HepG2 (cell line): ENCODE measurements at regions not wholly inside any gene's neighbourhood (a gene's known extent, or its start where the extent isn't known, plus 50 kb on each side); places are given as distances from the start of the nearest gene placed in this dataset.
A peak's percentile ranks its signal among the peaks of the same experiment; 100 is the strongest.

Experiments used
- ATAC-seq: fragments of 200-7000 bp; cut with Tn5 transposase; 3 replicates; pipeline ENCODE4 v1.9.1; 2020; ENCODE audit warnings: mild to moderate bottlenecking, moderate library complexity
- BruUV-seq: library from RNA; stranded (reverse); fragments of 400-500 nt; replicated peaks from 2 replicates; lab custom pipeline; 2021; lab: Mats Ljungman, UMichigan
- CTCF ChIA-PET: fragments of 300-600 bp; formaldehyde crosslinking; extraction: SDS; loops from one replicate; lab custom pipeline; 2021; ENCODE audit warnings: low total read pairs, inconsistent platforms, low intra/inter-chr PET ratio; lab: Yijun Ruan, JAX
- POLR2A ChIA-PET: fragments of 350-600 bp; sonication (Branson Sonifier 250); formaldehyde crosslinking; loops from one replicate; lab custom pipeline; 2020; ENCODE audit warnings: antibody characterized with exemption, inconsistent platforms; lab: Yijun Ruan, JAX
- DNase-seq: peaks from one replicate; pipeline ENCODE4 v3.0.0-alpha.2; 2015; ENCODE audit warnings: low spot score
- FAIRE-seq: peaks from 3 replicates; lab custom pipeline; 2011; peaks lifted over from hg19 to GRCh38; lab: Jason Lieb, UNC
- H2AFZ ChIP-seq: one replicate; pipeline ENCODE4 v1.6.1; 2011; ENCODE audit warnings: low read length, inconsistent platforms
- H3K27ac ChIP-seq: fragments of 300-600 bp; 3 replicates; pipeline ENCODE4 v1.8.0; 2011; ENCODE audit warnings: mixed run types, mild to moderate bottlenecking, mixed read lengths, low read length, inconsistent platforms; ENCODE audit not compliant: insufficient read depth; ENCODE audit errors: extremely low read length
- H3K27me3 ChIP-seq, 2 experiments: fragments of 200-600 bp in 1 of 2; 2 replicates in 1 of 2; 3 replicates in 1 of 2; pipeline versions ENCODE4 v1.6.0 to v1.8.0; 2011; ENCODE audit warnings: low read length in 2 of 2, mild to moderate bottlenecking in 2 of 2, moderate library complexity in 2 of 2, inconsistent platforms in 1 of 2; ENCODE audit not compliant: insufficient read depth in 2 of 2, control insufficient read depth in 1 of 2
- H3K36me3 ChIP-seq, 2 experiments: fragments of 200-600 bp in 1 of 2; replicated peaks in 1 of 2; 2 replicates in 1 of 2; 3 replicates in 1 of 2; pipeline versions ENCODE4 v1.5.1 to v1.8.0; 2011; ENCODE audit warnings: low read length in 2 of 2, inconsistent platforms in 1 of 2; ENCODE audit not compliant: insufficient read depth in 2 of 2, control insufficient read depth in 1 of 2
- H3K4me1 ChIP-seq: 2 replicates; pipeline ENCODE4 v1.5.1; 2012; ENCODE audit warnings: low read length, inconsistent platforms; ENCODE audit not compliant: insufficient read depth
- H3K4me2 ChIP-seq: 2 replicates; pipeline ENCODE4 v1.6.0; 2011; ENCODE audit warnings: low read depth, low read length, inconsistent platforms
- H3K4me3 ChIP-seq, 3 experiments: fragments of 200-600 bp in 1 of 3; sonication (generic), shearing (Covaris generic) in 1 of 3; replicated peaks in 1 of 3; 2 replicates each; pipeline ENCODE4 v1.5.1; 2011 to 2016; ENCODE audit warnings: low read length in 3 of 3, inconsistent platforms in 2 of 3, low read depth in 2 of 3, mild to moderate bottlenecking in 2 of 3, control low read depth in 1 of 3, mixed read lengths in 1 of 3; ENCODE audit not compliant: insufficient read depth in 1 of 3
- H3K79me2 ChIP-seq: one replicate; pipeline ENCODE4 v1.6.1; 2011; ENCODE audit warnings: low read length, inconsistent platforms; ENCODE audit not compliant: insufficient read depth
- H3K9ac ChIP-seq: 2 replicates; pipeline ENCODE4 v1.6.0; 2011; ENCODE audit warnings: mild to moderate bottlenecking, low read depth, low read length, inconsistent platforms; ENCODE audit not compliant: insufficient read depth
- H3K9me3 ChIP-seq: 2 replicates; pipeline ENCODE4 v1.5.1; 2012; ENCODE audit warnings: mild to moderate bottlenecking, low read length
- H4K20me1 ChIP-seq: 2 replicates; pipeline ENCODE4 v1.6.0; 2011; ENCODE audit warnings: inconsistent platforms, mild to moderate bottlenecking, low read length, moderate library complexity; ENCODE audit not compliant: insufficient read depth
- ASH2L ChIP-seq: fragments of 300-600, 200-600 bp; sonication (generic); IDR thresholded peaks from 2 replicates; pipeline ENCODE4 v1.7.0; 2017; ENCODE audit warnings: low read depth, mild to moderate bottlenecking, moderate library complexity, mixed read lengths, low read length; ENCODE audit not compliant: insufficient read length
- ELF3 ChIP-seq: IDR thresholded peaks from 2 replicates; pipeline ENCODE4 v1.6.1; 2016; ENCODE audit warnings: missing genetic modification reagents, missing compliant biosample characterization
- HNRNPLL ChIP-seq: fragments of 200-400 bp; formaldehyde crosslinking; IDR thresholded peaks from 2 replicates; pipeline ENCODE4 v1.6.1; 2017; ENCODE audit warnings: mild to moderate bottlenecking, low read depth, low read length; ENCODE audit not compliant: poor library complexity, severe bottlenecking
- NFE2 ChIP-seq: sonication (generic); formaldehyde crosslinking; IDR thresholded peaks from 2 replicates; pipeline ENCODE4 v1.4.0; 2020; ENCODE audit warnings: missing genetic modification reagents
- PITX1 ChIP-seq: sonication (generic); formaldehyde crosslinking; IDR thresholded peaks from 2 replicates; pipeline ENCODE4 v1.5.1; 2020; ENCODE audit warnings: mild to moderate bottlenecking, missing genetic modification reagents
- RAD21 ChIP-seq: fragments of 450-650 bp; formaldehyde crosslinking; IDR thresholded peaks from 2 replicates; pipeline ENCODE4 v1.5.0; 2020; ENCODE audit warnings: mild to moderate bottlenecking
- SMC3 ChIP-seq: IDR thresholded peaks from 2 replicates; pipeline ENCODE4 v1.6.1; 2011; ENCODE audit warnings: low read length, improper control_type of control experiment
- SOX13 ChIP-seq, 3 experiments: fragments of 450-650 bp in 1 of 3; sonication (generic) in 1 of 3; formaldehyde crosslinking in 1 of 3; IDR thresholded peaks in 2 of 3; conservative IDR thresholded peaks in 1 of 3; 2 replicates each; pipeline versions ENCODE4 v1.5.0 to v1.6.1; 2016 to 2020; ENCODE audit warnings: antibody characterized with exemption in 1 of 3, mild to moderate bottlenecking in 1 of 3, missing compliant biosample characterization in 1 of 3, missing genetic modification reagents in 1 of 3, moderate library complexity in 1 of 3
- STAG1 ChIP-seq: sonication (generic); formaldehyde crosslinking; IDR thresholded peaks from 2 replicates; pipeline ENCODE4 v1.4.0; 2020; ENCODE audit warnings: missing genetic modification reagents
- XRCC5 ChIP-seq: fragments of 200-400 bp; formaldehyde crosslinking; optimal IDR thresholded peaks from 2 replicates; pipeline ENCODE3; 2017; ENCODE audit warnings: mild to moderate bottlenecking, low read length
- ZNF556 ChIP-seq: sonication (generic); formaldehyde crosslinking; IDR thresholded peaks from 2 replicates; pipeline ENCODE4 v1.4.0; 2020; ENCODE audit warnings: mild to moderate bottlenecking, missing genetic modification reagents, borderline replicate concordance
- WGBS: methylation state at CpG from one replicate; pipeline ENCODE4 v1.1.6; 2017; ENCODE audit warnings: low lambda C conversion rate; 5-methylcytosine and 5-hydroxymethylcytosine counted together
- in situ Hi-C: cut with HindIII; loops from 2 replicates; pipeline ENCODE4 v1.10.0; 2017; ENCODE audit warnings: low pct_unique_long_range_greater_than_20kb; ENCODE audit not compliant: extremely low pct_ligation_motif_present
- intact Hi-C: fragments of 100-400 bp; cut with micrococcal nuclease; formaldehyde crosslinking; loops from one replicate; pipeline ENCODE4 v1.10.0; 2022; ENCODE audit not compliant: unreplicated experiment
- TF ChIP-seq, protein P1 (sequence below): sonication (generic); formaldehyde crosslinking; IDR thresholded peaks from 2 replicates; pipeline ENCODE4 v1.4.0; 2020; ENCODE audit warnings: missing genetic modification reagents
- TF ChIP-seq, protein P2 (sequence below): IDR thresholded peaks from 2 replicates; pipeline ENCODE4 v1.6.1; 2018; ENCODE audit warnings: missing genetic modification reagents, mild to moderate bottlenecking, missing compliant biosample characterization
- TF ChIP-seq, protein P3 (sequence below): sonication (generic); formaldehyde crosslinking; IDR thresholded peaks from 2 replicates; pipeline ENCODE4 v1.5.0; 2020; ENCODE audit warnings: mild to moderate bottlenecking, missing genetic modification reagents, moderate library complexity
- TF ChIP-seq, protein P4 (sequence below): sonication (generic); formaldehyde crosslinking; IDR thresholded peaks from 2 replicates; pipeline ENCODE4 v1.5.1; 2020; ENCODE audit warnings: mild to moderate bottlenecking, missing genetic modification reagents, borderline replicate concordance

DNA sequence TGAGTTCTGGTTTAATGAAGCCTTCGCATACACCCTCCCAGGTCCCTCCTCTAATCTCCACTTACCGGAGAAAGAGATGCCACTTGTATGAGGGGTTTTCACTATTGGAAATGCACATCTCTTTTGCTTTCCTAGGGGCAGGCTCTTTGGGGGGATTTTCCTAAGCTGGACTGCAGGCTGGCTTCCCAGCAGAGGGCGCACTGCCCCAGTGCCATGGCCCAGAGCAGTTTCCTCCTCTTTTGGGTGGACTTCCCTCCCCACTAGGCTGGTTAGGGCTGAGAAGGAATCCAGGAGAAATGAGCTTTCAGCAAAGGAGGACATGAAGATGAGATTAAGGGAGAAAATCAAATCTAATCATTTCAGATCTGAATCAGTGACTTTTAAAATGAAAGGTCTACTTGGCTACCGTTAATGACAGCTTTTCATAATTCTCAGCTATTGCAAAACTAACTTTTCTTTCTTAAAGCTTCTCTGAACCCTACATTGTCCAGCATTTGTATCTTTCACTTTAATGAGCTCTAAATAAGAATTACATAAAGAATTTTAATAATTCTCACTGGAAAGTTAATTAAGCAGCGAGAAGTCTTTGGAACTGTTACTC, 784.1 kb upstream of the FANCL start:
- FAIRE-seq = peak; percentile 76
- Histone ChIP-seq H2AFZ (no peak overlapping the region), H3K27me3 (no peaks in the 10 kb centered on the region), H3K27ac (no peak overlapping the region), H3K79me2 (no peaks in the 10 kb centered on the region), H4K20me1 (no peaks in the 10 kb centered on the region), H3K36me3 (no peaks in the 10 kb centered on the region), H3K9me3 (no peaks in the 10 kb centered on the region), H3K4me1 (no peaks in the 10 kb centered on the region), H3K4me2 (no peak overlapping the region), H3K4me3 (no peak overlapping the region), H3K9ac (no peak overlapping the region)
- ChIA-PET CTCF (interaction anchor here (0.9 to 1.6 kb wide), 2 partner anchors 157 to 1556 kb away, joined by 5 to 7 read pairs; no protein-coding TSS in a partner anchor), POLR2A (no interaction called here)
- ATAC-seq = peak; percentile 96
- in situ Hi-C loops (no loop called here), intact Hi-C loops (loop anchor here (1.0 to 10.0 kb wide), 6 partner anchors 151 to 1558 kb away; no protein-coding TSS in a partner anchor)
- WGBS = 22% methylated on average over 5 of the region's 5 CpGs
- DNase-seq = peak; percentile 13
- BruUV-seq = no TSS peak
- peak; percentile 72 for TF ChIP-seq SMC3
- TF ChIP-seq NFE2 (CRISPR knock-in tag) = no peak
- TF ChIP-seq, protein P1, sequence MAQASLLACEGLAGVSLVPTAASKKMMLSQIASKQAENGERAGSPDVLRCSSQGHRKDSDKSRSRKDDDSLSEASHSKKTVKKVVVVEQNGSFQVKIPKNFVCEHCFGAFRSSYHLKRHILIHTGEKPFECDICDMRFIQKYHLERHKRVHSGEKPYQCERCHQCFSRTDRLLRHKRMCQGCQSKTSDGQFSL = no peak
- no peak for TF ChIP-seq SOX13 (IDR thresholded peaks at IDR 0.05)
- TF ChIP-seq SOX13 (CRISPR knock-in tag; conservative IDR thresholded peaks at IDR 0.05 in 1 of 2, IDR thresholded peaks at IDR 0.05 in 1 of 2) = no peak
- peak; percentile 60; the same call in 1 of the 2 replicates for TF ChIP-seq RAD21 (CRISPR knock-in tag)
- no peak for TF ChIP-seq HNRNPLL
- peak; percentile 73 for TF ChIP-seq XRCC5
- TF ChIP-seq ELF3 (CRISPR knock-in tag) = peak; percentile 45; the same call in 1 of the 2 replicates
- peak; percentile 22 for TF ChIP-seq ASH2L
- TF ChIP-seq, protein P2, sequence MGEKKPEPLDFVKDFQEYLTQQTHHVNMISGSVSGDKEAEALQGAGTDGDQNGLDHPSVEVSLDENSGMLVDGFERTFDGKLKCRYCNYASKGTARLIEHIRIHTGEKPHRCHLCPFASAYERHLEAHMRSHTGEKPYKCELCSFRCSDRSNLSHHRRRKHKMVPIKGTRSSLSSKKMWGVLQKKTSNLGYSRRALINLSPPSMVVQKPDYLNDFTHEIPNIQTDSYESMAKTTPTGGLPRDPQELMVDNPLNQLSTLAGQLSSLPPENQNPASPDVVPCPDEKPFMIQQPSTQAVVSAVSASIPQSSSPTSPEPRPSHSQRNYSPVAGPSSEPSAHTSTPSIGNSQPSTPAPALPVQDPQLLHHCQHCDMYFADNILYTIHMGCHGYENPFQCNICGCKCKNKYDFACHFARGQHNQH (CRISPR knock-in tag) = no peak
- TF ChIP-seq, protein P3, sequence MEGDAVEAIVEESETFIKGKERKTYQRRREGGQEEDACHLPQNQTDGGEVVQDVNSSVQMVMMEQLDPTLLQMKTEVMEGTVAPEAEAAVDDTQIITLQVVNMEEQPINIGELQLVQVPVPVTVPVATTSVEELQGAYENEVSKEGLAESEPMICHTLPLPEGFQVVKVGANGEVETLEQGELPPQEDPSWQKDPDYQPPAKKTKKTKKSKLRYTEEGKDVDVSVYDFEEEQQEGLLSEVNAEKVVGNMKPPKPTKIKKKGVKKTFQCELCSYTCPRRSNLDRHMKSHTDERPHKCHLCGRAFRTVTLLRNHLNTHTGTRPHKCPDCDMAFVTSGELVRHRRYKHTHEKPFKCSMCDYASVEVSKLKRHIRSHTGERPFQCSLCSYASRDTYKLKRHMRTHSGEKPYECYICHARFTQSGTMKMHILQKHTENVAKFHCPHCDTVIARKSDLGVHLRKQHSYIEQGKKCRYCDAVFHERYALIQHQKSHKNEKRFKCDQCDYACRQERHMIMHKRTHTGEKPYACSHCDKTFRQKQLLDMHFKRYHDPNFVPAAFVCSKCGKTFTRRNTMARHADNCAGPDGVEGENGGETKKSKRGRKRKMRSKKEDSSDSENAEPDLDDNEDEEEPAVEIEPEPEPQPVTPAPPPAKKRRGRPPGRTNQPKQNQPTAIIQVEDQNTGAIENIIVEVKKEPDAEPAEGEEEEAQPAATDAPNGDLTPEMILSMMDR (CRISPR knock-in tag) = peak; percentile 84
- TF ChIP-seq PITX1 (CRISPR knock-in tag) = peak; percentile 55; the same call in 1 of the 2 replicates
- TF ChIP-seq STAG1 (CRISPR knock-in tag) = peak; percentile 78
- TF ChIP-seq, protein P4, sequence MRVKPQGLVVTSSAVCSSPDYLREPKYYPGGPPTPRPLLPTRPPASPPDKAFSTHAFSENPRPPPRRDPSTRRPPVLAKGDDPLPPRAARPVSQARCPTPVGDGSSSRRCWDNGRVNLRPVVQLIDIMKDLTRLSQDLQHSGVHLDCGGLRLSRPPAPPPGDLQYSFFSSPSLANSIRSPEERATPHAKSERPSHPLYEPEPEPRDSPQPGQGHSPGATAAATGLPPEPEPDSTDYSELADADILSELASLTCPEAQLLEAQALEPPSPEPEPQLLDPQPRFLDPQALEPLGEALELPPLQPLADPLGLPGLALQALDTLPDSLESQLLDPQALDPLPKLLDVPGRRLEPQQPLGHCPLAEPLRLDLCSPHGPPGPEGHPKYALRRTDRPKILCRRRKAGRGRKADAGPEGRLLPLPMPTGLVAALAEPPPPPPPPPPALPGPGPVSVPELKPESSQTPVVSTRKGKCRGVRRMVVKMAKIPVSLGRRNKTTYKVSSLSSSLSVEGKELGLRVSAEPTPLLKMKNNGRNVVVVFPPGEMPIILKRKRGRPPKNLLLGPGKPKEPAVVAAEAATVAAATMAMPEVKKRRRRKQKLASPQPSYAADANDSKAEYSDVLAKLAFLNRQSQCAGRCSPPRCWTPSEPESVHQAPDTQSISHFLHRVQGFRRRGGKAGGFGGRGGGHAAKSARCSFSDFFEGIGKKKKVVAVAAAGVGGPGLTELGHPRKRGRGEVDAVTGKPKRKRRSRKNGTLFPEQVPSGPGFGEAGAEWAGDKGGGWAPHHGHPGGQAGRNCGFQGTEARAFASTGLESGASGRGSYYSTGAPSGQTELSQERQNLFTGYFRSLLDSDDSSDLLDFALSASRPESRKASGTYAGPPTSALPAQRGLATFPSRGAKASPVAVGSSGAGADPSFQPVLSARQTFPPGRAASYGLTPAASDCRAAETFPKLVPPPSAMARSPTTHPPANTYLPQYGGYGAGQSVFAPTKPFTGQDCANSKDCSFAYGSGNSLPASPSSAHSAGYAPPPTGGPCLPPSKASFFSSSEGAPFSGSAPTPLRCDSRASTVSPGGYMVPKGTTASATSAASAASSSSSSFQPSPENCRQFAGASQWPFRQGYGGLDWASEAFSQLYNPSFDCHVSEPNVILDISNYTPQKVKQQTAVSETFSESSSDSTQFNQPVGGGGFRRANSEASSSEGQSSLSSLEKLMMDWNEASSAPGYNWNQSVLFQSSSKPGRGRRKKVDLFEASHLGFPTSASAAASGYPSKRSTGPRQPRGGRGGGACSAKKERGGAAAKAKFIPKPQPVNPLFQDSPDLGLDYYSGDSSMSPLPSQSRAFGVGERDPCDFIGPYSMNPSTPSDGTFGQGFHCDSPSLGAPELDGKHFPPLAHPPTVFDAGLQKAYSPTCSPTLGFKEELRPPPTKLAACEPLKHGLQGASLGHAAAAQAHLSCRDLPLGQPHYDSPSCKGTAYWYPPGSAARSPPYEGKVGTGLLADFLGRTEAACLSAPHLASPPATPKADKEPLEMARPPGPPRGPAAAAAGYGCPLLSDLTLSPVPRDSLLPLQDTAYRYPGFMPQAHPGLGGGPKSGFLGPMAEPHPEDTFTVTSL (CRISPR knock-in tag) = no peak
- peak; percentile 61; the same call in 1 of the 2 replicates for TF ChIP-seq ZNF556 (CRISPR knock-in tag)
